A673 (cell line): ENCODE measurements at regions not wholly inside any gene's neighbourhood (a gene's known extent, or its start where the extent isn't known, plus 50 kb on each side); places are given as distances from the start of the nearest gene placed in this dataset.

Experiments used
- BruUV-seq: library from RNA; stranded (reverse); fragments of 400-500 nt; replicated peaks from 2 replicates; lab custom pipeline; 2021; lab: Mats Ljungman, UMichigan
- CTCF ChIA-PET: fragments of 300-600 bp; sonication (Branson Sonifier 250); formaldehyde crosslinking; loops from one replicate; lab custom pipeline; 2022; ENCODE audit warnings: antibody characterized with exemption; lab: Charles Lee
- POLR2A ChIA-PET: fragments of 300-600 bp; sonication (Branson Sonifier 250); formaldehyde crosslinking; loops from one replicate; lab custom pipeline; 2022; ENCODE audit warnings: antibody characterized with exemption; ENCODE audit not compliant: low non-redundant PET; lab: Charles Lee
- DNase-seq: peaks from one replicate; pipeline ENCODE4 v3.0.0-alpha.2; 2015; ENCODE audit warnings: low spot score
- H3K27ac ChIP-seq: fragments of 200-600 bp; sonication (generic); 2 replicates; pipeline ENCODE4 v1.5.1; 2016; ENCODE audit warnings: mixed run types, low read depth, mild to moderate bottlenecking, mixed read lengths, antibody characterized with exemption, low read length; ENCODE audit not compliant: poor library complexity, severe bottlenecking
- H3K27me3 ChIP-seq: fragments of 200-600 bp; sonication (generic); replicated peaks from 2 replicates; pipeline ENCODE4 v1.6.1; 2017; ENCODE audit warnings: mixed run types, low read depth, mild to moderate bottlenecking, mixed read lengths, antibody characterized with exemption, low read length; ENCODE audit not compliant: insufficient read depth, poor library complexity
- H3K36me3 ChIP-seq: fragments of 200-600 bp; sonication (generic); 2 replicates; pipeline ENCODE4 v1.6.1; 2016; ENCODE audit warnings: mixed run types, mild to moderate bottlenecking, mixed read lengths, antibody characterized with exemption, low read length; ENCODE audit not compliant: insufficient read depth, poor library complexity, severe bottlenecking
- H3K4me1 ChIP-seq: fragments of 200-600 bp; sonication (generic); 2 replicates; pipeline ENCODE4 v1.6.1; 2017; ENCODE audit warnings: mixed run types, mild to moderate bottlenecking, mixed read lengths, antibody characterized with exemption, low read length; ENCODE audit not compliant: insufficient read depth, poor library complexity, severe bottlenecking
- H3K4me3 ChIP-seq: fragments of 200-600 bp; sonication (generic); 2 replicates; pipeline ENCODE4 v1.5.1; 2016; ENCODE audit warnings: low read depth, mixed run types, mild to moderate bottlenecking, mixed read lengths, low read length; ENCODE audit not compliant: poor library complexity, severe bottlenecking
- H3K9me3 ChIP-seq: fragments of 200-600 bp; sonication (generic); 2 replicates; pipeline ENCODE4 v1.6.1; 2016; ENCODE audit warnings: mixed run types, low read depth, mild to moderate bottlenecking, mixed read lengths, antibody characterized with exemption, low read length; ENCODE audit not compliant: poor library complexity, severe bottlenecking
- CTCF ChIP-seq: fragments of 300-800, 200-600 bp; sonication (generic); conservative IDR thresholded peaks from 2 replicates; pipeline ENCODE4 v1.5.1; 2017; ENCODE audit warnings: low read depth, mild to moderate bottlenecking, antibody characterized with exemption, low read length, moderate library complexity, mixed read lengths
- EZH2 ChIP-seq: fragments of 200-600 bp; sonication (generic); IDR thresholded peaks from 2 replicates; pipeline ENCODE4 v1.6.1; 2017; ENCODE audit warnings: borderline replicate concordance, low read depth, mild to moderate bottlenecking, mixed read lengths, antibody characterized with exemption, low read length; ENCODE audit not compliant: poor library complexity, severe bottlenecking
- intact Hi-C: fragments of 100-400 bp; cut with micrococcal nuclease; formaldehyde crosslinking; loops from one replicate; pipeline ENCODE4 v1.10.0; 2022; ENCODE audit not compliant: unreplicated experiment

- H3K9me3 ChIP-seq, result no peaks in the 10 kb centered on the region
- intact Hi-C loops, result no loop called here
- DNase-seq, result no peak
- H3K4me3 ChIP-seq, result no peak overlapping the region
- H3K27me3 ChIP-seq, result no peaks in the 10 kb centered on the region
- TF ChIP-seq EZH2 (no peak), CTCF (no peak)
- no peaks in the 10 kb centered on the region for H3K4me1 ChIP-seq
- no TSS peak for BruUV-seq
- ChIA-PET CTCF (no interaction called here), POLR2A (no interaction called here)
- H3K27ac ChIP-seq, result no peak overlapping the region
- no peaks in the 10 kb centered on the region for H3K36me3 ChIP-seq
These were observed 316.9 kb upstream of the UMPS start for GRCh38 chr3:124413393-124413792.

GRCh38 chr3:124413989-124414598 is 316.2 kb upstream of the UMPS start:
- no peaks in the 10 kb centered on the region for H3K4me1 ChIP-seq
- no peaks in the 10 kb centered on the region for H3K9me3 ChIP-seq
- no TSS peak for BruUV-seq
- POLR2A ChIA-PET, result no interaction called here
- H3K36me3 ChIP-seq, result no peaks in the 10 kb centered on the region
- no peak overlapping the region for H3K4me3 ChIP-seq
- H3K27ac ChIP-seq, result no peak overlapping the region
- no peak for DNase-seq
- CTCF ChIA-PET, result no interaction called here
- TF ChIP-seq EZH2, result no peak
- no peak for TF ChIP-seq CTCF
- no peaks in the 10 kb centered on the region for H3K27me3 ChIP-seq
- intact Hi-C loops, result no loop called here

GRCh38 chr3:124415446-124415960 is 314.7 kb upstream of the UMPS start:
- H3K27ac ChIP-seq, result no peak overlapping the region
- POLR2A ChIA-PET, result no interaction called here
- no peak overlapping the region for H3K4me3 ChIP-seq
- no peaks in the 10 kb centered on the region for H3K27me3 ChIP-seq
- CTCF ChIA-PET, result no interaction called here
- TF ChIP-seq CTCF (no peak), EZH2 (no peak)
- no peaks in the 10 kb centered on the region for H3K36me3 ChIP-seq
- no peaks in the 10 kb centered on the region for H3K4me1 ChIP-seq
- BruUV-seq, result no TSS peak
- intact Hi-C loops, result no loop called here
- no peaks in the 10 kb centered on the region for H3K9me3 ChIP-seq
- no peak for DNase-seq
